Retinal pigment epithelial cell (primary cell): ENCODE measurements at regions not wholly inside any gene's neighbourhood (a gene's known extent, or its start where the extent isn't known, plus 50 kb on each side); places are given as distances from the start of the nearest gene placed in this dataset.
"Not testable (repeated sequence)": the region's sequence is repeated elsewhere in the genome, so short reads cannot be mapped to it uniquely, and the experiment has no call there.

Source experiments
- DNase-seq: peaks from one replicate; pipeline ENCODE4 v3.0.0-alpha.2; 2010; ENCODE audit warnings: low read depth
- H3K4me3 ChIP-seq: 2 replicates; pipeline ENCODE4 v1.5.1; 2011; ENCODE audit warnings: mild to moderate bottlenecking, low read length, control low read depth, moderate library complexity
- TF ChIP-seq, protein P1 (sequence below): conservative IDR thresholded peaks from 2 replicates; pipeline ENCODE4 v1.5.1; 2011; ENCODE audit warnings: low read depth, low read length, control low read depth, inconsistent platforms

DNA sequence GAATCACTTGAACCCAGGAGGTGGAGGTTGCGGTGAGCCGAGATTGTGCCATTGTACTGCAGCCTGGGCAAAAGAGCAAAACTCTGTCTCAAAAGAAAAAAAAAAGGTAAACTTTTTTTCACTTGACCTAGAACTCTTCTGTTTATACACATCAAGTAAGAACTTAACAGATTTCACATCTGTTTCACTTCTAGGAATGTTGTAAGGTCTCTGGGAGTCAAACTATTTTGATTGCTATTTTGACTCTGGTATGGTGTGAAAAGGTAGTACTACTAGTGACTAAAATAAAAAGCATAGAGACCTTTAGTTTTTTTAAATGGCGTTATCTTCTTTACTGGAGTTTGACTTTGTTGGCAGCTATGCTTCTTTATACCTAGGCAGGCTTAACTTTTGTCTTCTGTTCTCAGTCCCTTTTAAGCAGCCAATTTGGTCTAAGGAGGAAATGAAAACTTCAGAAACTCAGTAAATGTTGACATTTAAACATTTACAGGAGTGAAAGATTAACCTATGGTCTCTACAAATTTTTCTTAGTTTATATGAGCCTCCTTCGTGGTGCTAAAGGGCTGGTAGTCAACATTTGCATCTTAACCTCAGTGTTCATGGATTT, 84.7 kb downstream of the METTL2B start:
- not testable (repeated sequence) for DNase-seq, H3K4me3 ChIP-seq

DNA sequence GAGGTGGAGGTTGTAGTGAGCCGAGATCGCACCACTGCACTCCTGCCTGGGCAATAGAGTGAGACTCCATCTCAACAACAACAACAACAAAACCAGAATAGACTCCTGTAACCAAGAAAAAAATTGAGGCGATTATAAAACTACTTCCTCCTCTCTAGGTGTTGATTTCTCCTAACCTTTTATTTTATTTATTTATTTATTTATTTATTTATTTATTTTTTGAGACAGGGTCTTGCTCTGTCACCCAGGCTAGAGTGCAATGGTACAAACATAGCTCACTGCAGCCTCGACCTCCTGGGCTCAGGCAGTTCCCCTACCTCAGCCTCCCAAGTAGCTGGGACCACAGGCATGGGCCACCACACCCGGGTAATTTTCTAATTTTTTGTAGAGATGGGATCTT, 86.2 kb downstream of the METTL2B start:
- DNase-seq, H3K4me3 ChIP-seq: not testable (repeated sequence)

DNA sequence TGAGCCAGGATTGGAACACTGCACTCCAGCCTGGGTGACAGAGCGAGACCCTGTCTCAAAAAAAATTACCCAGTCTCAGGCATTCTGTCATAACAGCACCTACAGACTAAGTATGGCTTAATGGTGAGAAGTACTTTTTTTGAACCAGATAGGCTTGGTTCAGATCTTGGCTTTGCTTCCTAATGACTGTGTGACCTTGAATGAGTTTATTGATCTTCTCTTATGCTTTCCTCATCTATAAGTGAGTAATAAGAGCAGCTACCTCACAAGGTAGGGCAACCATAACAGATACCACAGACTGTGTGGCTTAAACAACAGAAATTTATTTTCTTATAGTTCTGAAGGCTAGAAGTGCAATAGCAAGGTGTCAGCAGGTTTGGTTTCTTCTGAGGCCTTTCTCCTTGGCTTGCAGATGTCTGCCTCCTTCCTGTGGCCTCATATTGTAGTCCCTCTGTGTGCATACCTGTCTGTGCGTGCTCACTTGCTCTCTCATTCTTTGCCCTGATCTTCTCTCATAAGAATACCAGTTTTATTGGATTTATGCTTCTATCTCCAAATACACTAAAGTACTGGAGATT, 87.7 kb downstream of the METTL2B start:
- DNase-seq, H3K4me3 ChIP-seq: not testable (repeated sequence)

- H3K4me3 ChIP-seq, DNase-seq: not testable (repeated sequence)
These were observed 88.7 kb downstream of the METTL2B start for GRCh38 chr7:128564932-128565864.

DNA sequence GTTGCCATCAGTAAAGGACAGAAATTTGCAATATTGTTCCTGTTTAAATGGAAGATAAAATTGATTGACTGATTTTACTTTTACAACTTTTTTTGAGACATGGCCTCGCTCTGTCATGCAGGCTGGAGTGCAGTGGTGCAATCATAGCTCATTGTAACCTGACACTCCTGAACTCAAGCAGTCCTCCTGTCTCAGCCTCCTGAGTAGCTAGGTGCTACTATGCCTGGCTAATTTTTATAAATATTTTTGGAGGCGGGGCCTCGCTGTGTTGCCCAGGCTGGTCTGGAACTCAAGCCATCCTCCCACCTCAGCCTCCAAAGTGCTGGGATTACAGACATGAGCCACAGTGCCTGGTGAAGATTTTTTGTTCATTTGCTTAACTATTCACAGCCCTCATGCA, 96.8 kb upstream of the GARIN1A start:
- not testable (repeated sequence) for DNase-seq, H3K4me3 ChIP-seq

- not testable (repeated sequence) for DNase-seq, H3K4me3 ChIP-seq
These were observed 95.1 kb upstream of the GARIN1A start for GRCh38 chr7:128576953-128577352.

DNA sequence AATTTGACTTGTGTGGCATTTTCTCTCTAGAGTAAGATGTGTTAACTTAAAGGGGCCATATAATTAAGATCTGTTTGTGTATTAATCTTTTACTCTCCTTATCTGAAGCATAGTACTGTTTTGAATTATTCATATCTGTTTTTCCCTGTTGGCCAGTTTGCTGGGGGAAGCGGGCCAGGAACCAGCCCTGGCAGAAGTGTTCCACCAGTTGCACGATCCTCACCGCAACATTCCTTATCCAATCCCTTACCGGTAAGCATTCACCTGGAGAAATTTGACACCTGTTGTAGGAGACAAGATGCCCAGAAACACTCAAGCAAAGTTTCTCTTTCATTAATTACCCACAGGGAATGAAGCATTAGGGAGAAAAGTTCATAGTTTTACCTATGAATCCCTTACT, 92.2 kb upstream of the GARIN1A start:
- not testable (repeated sequence) for DNase-seq, H3K4me3 ChIP-seq

GRCh38 chr7:128581100-128581499, 91.0 kb upstream of the GARIN1A start:
- not testable (repeated sequence) for DNase-seq, H3K4me3 ChIP-seq

- H3K4me3 ChIP-seq: not testable (repeated sequence)
These were observed 90.1 kb upstream of the GARIN1A start for GRCh38 chr7:128581825-128582561.

GRCh38 chr7:128586715-128587114, 85.4 kb upstream of the GARIN1A start:
- DNase-seq, H3K4me3 ChIP-seq: not testable (repeated sequence)

More at GRCh38 chr7:128581825-128582561, 90.1 kb upstream of the GARIN1A start:
- not testable (repeated sequence) for DNase-seq

- TF ChIP-seq, protein P1, sequence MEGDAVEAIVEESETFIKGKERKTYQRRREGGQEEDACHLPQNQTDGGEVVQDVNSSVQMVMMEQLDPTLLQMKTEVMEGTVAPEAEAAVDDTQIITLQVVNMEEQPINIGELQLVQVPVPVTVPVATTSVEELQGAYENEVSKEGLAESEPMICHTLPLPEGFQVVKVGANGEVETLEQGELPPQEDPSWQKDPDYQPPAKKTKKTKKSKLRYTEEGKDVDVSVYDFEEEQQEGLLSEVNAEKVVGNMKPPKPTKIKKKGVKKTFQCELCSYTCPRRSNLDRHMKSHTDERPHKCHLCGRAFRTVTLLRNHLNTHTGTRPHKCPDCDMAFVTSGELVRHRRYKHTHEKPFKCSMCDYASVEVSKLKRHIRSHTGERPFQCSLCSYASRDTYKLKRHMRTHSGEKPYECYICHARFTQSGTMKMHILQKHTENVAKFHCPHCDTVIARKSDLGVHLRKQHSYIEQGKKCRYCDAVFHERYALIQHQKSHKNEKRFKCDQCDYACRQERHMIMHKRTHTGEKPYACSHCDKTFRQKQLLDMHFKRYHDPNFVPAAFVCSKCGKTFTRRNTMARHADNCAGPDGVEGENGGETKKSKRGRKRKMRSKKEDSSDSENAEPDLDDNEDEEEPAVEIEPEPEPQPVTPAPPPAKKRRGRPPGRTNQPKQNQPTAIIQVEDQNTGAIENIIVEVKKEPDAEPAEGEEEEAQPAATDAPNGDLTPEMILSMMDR: no peak
- DNase-seq: no peak
- no peak overlapping the region for H3K4me3 ChIP-seq
These were observed 80.4 kb upstream of the GARIN1A start for GRCh38 chr7:128591705-128592104.

DNA sequence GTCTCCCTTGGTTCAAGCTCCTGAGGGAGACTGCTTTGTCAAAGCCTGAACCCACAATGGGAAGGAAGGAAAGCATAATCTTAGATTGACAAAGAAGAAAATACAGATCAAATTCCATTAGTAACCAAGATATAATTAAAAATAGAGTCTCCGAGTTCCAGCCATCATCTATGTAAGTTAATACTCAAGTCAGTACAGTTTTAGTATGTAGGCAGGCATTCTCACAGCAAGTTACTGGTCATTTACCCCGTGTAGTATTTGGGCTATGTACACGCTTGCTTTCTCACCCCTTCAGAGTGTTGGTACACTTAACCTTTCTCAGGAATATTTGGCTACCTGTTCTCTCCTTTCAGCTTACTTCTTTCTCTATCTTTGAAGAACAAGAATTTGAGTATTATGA, 79.9 kb upstream of the GARIN1A start:
- not testable (repeated sequence) for DNase-seq, H3K4me3 ChIP-seq

DNA sequence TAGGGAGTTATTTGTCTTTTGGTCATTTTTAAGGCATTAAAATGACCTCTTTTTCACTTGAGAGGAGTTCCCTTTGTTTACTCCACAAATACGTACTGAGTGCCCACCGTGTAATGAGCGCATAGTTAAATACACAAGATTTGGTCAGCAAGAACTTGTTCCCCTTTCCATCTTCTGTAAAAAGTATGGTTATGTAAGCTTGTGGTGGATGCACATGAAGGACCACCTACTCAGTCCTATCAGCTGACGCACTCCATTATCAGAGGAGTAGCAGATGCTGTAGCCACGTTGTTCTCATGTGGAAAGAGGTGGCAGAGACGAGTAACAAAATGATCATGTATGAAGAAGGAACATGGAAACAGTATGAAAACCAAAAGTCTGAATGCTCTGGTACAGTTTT, 78.0 kb upstream of the GARIN1A start:
- not testable (repeated sequence) for H3K4me3 ChIP-seq, DNase-seq

DNA sequence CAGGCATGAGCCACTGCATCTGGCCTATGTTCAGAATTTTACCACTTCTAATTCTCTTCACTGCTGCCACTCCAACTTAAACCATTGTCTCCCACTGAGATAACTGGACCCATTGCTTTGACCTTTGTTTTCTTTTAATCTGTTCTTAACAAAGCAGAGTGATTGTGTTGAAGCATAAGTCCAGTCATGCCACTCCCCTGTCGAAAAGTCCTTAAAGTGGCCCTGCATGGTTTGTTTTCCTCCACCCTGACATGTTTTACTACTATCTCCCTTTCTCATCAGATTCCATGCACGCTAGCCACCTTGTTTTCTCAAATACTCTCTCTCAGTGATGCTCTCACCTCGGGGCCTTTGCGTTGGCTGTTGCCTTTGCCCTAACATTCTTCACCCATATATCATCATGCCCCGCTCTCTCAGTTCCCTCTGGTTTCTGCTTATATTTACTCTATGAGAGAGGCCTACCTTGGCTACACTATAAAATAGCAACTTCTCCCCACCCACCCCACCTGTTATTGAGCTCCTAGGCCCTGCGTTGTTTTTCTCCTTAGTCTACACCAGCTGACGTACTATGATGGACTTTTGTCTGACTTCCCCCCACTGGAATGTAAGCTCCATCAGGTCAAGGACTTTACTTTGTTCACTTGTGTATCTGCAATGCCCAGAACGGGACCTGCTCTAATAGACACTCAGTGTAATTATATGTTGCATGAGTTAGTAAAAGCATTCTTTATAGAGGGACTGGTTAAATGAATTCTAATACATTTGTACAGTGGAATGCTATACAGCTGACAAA, 75.6 kb upstream of the GARIN1A start:
- not testable (repeated sequence) for DNase-seq, H3K4me3 ChIP-seq

DNA sequence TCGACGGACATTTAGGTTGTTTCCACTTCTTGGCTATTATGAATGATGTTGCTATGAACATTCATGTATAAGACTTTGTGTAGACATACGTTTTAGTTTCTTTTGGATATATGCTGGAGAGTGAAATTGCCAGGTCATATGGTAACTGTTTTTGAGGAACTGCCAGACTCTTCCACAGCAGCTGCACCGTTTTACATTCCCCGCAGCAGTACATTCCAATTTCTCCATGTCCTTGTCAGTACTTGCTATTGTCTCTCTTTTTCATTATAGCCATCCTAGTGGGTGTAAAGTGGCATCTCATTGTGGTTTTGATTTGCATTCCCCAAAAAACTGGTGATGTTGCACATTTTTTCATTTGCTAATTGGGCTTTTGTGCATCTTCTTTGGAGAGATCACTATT, 73.1 kb upstream of the GARIN1A start:
- DNase-seq, H3K4me3 ChIP-seq: not testable (repeated sequence)
